HUES48 (cell line): ENCODE measurements at regions not wholly inside any gene's neighbourhood (a gene's known extent, or its start where the extent isn't known, plus 50 kb on each side); places are given as distances from the start of the nearest gene placed in this dataset.

Experiments used
- H3K27ac ChIP-seq: one replicate; pipeline ENCODE4 v1.7.0; 2013; ENCODE audit warnings: low read depth, low read length, inconsistent platforms
- H3K27me3 ChIP-seq: 2 replicates; pipeline ENCODE4 v1.6.1; 2013; ENCODE audit warnings: mild to moderate bottlenecking, low read length; ENCODE audit not compliant: control insufficient read depth, insufficient read depth
- H3K36me3 ChIP-seq: 2 replicates; pipeline ENCODE4 v1.6.1; 2013; ENCODE audit warnings: low read length; ENCODE audit not compliant: control insufficient read depth, insufficient read depth
- H3K4me1 ChIP-seq: 2 replicates; pipeline ENCODE4 v1.6.1; 2013; ENCODE audit warnings: mild to moderate bottlenecking, low read length; ENCODE audit not compliant: control insufficient read depth, insufficient read depth
- H3K4me3 ChIP-seq: 2 replicates; pipeline ENCODE4 v1.5.1; 2013; ENCODE audit warnings: mild to moderate bottlenecking, low read depth, low read length
- H3K9ac ChIP-seq: 2 replicates; pipeline ENCODE4 v1.6.1; 2013; ENCODE audit warnings: mild to moderate bottlenecking, low read depth, low read length, moderate library complexity
- H3K9me3 ChIP-seq: 2 replicates; pipeline ENCODE4 v1.6.1; 2013; ENCODE audit warnings: low read length; ENCODE audit not compliant: control insufficient read depth, insufficient read depth

GRCh38 chr20:60228255-60228654 is 270.0 kb downstream of the CDH26 start:
- Histone ChIP-seq H3K4me3 (no peak overlapping the region), H3K9ac (no peak overlapping the region), H3K27ac (no peak overlapping the region), H3K4me1 (no peaks in the 10 kb centered on the region), H3K9me3 (peaks cover 14% of the 10 kb centered on the region; the same call in 1 of the 2 replicates), H3K36me3 (no peaks in the 10 kb centered on the region), H3K27me3 (no peaks in the 10 kb centered on the region)

GRCh38 chr20:60232380-60232779 is 274.2 kb downstream of the CDH26 start:
- H3K4me1 ChIP-seq, result no peaks in the 10 kb centered on the region
- H3K36me3 ChIP-seq, result no peaks in the 10 kb centered on the region
- H3K4me3 ChIP-seq, result no peak overlapping the region
- H3K27me3 ChIP-seq, result no peaks in the 10 kb centered on the region; the same call in 1 of the 2 replicates
- no peak overlapping the region for H3K9ac ChIP-seq
- H3K27ac ChIP-seq, result no peak overlapping the region
- H3K9me3 ChIP-seq, result peaks cover 12% of the 10 kb centered on the region; the same call in 1 of the 2 replicates

- H3K9ac ChIP-seq, result no peak overlapping the region
- no peaks in the 10 kb centered on the region for H3K36me3 ChIP-seq
- H3K27me3 ChIP-seq, result no peaks in the 10 kb centered on the region; the same call in 1 of the 2 replicates
- no peak overlapping the region for H3K4me3 ChIP-seq
- H3K27ac ChIP-seq, result no peak overlapping the region
- H3K4me1 ChIP-seq, result no peaks in the 10 kb centered on the region
- H3K9me3 ChIP-seq, result peaks cover 6% of the 10 kb centered on the region; the same call in 1 of the 2 replicates
Measured at GRCh38 chr20:60233018-60233630, 274.9 kb downstream of the CDH26 start.

DNA sequence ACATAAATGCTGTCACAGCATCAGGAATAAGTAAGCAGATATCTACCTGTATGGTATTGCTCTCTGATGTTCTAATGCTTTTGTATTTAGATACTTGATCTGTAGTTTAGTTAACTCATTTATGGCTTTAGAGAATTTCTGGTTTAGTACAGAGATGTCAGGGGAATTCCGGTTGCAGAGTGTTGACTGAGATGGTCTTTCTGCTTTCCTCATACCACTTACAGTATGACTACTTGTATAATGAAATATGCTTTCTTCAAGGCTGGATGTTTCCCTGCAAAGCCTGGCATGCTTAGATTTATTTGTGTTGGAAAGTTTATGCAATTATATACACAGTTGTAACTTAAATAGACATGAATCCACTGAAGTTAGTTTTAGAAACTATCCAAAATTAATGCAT is 278.4 kb downstream of the CDH26 start:
- H3K4me3 ChIP-seq, result no peak overlapping the region
- H3K4me1 ChIP-seq, result no peaks in the 10 kb centered on the region
- H3K27ac ChIP-seq, result no peak overlapping the region
- no peaks in the 10 kb centered on the region for H3K36me3 ChIP-seq
- H3K27me3 ChIP-seq, result no peaks in the 10 kb centered on the region; the same call in 1 of the 2 replicates
- no peaks in the 10 kb centered on the region for H3K9me3 ChIP-seq
- H3K9ac ChIP-seq, result no peak overlapping the region

DNA sequence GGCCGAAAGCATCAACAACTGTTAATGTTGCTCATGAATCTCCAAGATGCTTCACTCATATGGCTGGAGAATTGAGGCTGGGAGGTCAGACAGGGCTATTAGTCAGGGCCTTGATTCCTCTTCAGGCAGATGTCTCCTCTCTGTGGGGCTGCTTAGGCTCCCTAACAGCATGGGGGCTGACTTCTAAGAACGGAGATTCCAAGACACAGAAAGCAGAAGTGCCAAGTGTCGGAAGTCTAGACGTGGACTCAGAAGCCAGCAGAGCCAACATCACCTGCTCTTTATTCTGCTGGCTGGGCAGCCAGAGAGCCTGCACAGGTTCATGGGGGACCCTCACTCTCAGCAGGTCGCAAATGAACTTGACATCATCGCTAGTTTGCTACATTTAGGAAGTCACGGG is 279.8 kb downstream of the CDH26 start:
- H3K27ac ChIP-seq, result no peak overlapping the region
- H3K9me3 ChIP-seq, result no peaks in the 10 kb centered on the region
- no peak overlapping the region for H3K9ac ChIP-seq
- no peaks in the 10 kb centered on the region; the same call in 1 of the 2 replicates for H3K27me3 ChIP-seq
- H3K36me3 ChIP-seq, result no peaks in the 10 kb centered on the region
- H3K4me3 ChIP-seq, result no peak overlapping the region
- H3K4me1 ChIP-seq, result no peaks in the 10 kb centered on the region

DNA sequence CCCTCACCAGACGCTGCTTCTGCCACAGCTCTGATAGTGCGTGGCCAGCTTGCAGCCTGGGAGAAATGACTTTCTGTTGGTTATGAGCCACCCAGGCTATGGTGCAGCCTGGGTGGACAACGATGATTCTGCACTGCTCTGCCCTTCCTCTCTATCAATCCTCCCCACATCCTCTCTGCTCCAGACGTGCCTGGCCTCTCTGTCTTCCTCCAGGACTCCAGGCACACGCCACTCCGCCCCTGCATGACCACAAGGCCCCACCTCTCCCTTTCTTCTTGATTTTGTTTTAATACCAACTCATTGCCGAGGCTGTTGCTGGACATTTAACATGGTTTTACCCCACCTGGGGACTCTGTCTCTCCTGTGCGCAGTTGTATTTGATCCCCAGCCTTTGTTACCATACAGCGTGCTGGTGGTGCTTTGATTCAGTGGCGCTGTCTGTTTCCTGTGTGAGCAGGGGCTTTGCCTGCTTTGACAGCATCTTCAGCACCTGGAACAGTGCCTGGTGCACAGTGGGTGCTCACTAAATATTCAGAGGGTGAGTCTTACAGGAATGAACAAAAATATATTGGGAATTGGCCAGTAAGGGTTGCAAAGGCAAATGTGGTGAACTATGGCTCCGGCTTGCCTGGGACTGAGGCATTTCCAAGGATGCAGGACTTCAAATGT is 280.9 kb downstream of the CDH26 start:
- Histone ChIP-seq H3K9ac (no peak overlapping the region), H3K9me3 (no peaks in the 10 kb centered on the region), H3K4me3 (no peak overlapping the region), H3K36me3 (no peaks in the 10 kb centered on the region), H3K4me1 (no peaks in the 10 kb centered on the region), H3K27me3 (no peaks in the 10 kb centered on the region; the same call in 1 of the 2 replicates), H3K27ac (no peak overlapping the region)

DNA sequence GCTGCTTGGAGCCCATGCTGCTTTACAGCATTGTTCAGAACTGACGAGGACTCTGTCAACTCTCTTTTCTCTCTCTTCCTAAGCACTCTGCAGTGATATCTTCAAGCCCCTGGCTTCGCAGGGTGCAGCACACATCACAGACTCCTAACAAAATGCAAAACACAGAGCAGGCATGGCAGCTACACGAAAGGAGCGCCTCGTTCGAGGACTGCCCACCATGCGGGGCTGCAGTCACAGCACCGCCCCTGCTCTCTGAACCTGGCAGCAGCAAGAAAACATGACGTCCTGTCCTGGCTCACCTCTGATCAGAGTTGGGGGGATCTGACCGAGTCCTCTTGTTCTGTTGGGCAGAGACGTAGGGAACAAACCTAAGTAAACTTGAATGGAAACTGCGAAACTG is 281.7 kb downstream of the CDH26 start:
- H3K9me3 ChIP-seq, result no peaks in the 10 kb centered on the region
- no peaks in the 10 kb centered on the region for H3K36me3 ChIP-seq
- no peak overlapping the region for H3K9ac ChIP-seq
- H3K27me3 ChIP-seq, result no peaks in the 10 kb centered on the region; the same call in 1 of the 2 replicates
- no peak overlapping the region for H3K27ac ChIP-seq
- no peak overlapping the region for H3K4me3 ChIP-seq
- H3K4me1 ChIP-seq, result no peaks in the 10 kb centered on the region

- Histone ChIP-seq H3K9ac (no peak overlapping the region), H3K27ac (no peak overlapping the region), H3K4me3 (no peak overlapping the region), H3K4me1 (no peaks in the 10 kb centered on the region), H3K36me3 (no peaks in the 10 kb centered on the region), H3K27me3 (no peaks in the 10 kb centered on the region; the same call in 1 of the 2 replicates), H3K9me3 (no peaks in the 10 kb centered on the region)
Measured at GRCh38 chr20:60240415-60240814, 282.2 kb downstream of the CDH26 start.

DNA sequence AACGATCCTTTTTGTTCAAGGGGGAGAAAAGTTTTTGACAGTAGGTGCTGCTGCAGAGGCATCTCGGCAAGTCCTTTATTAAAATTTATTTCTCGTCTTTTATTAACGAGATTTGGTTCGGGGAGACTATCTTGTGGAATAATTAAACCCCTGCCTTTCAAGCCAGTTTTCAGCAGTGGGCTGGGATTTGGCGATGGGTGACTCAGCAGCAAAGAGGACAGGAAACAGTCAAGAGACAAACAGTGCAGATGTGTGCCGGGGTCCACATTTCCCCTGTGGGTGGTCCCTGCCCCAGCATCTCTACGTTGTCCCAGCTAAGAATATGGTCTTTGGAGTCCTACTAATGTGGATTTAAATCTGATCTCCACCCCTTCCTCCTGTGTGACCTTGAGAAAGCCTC is 282.8 kb downstream of the CDH26 start:
- H3K27ac ChIP-seq, result no peak overlapping the region
- H3K9ac ChIP-seq, result no peak overlapping the region
- no peak overlapping the region for H3K4me3 ChIP-seq
- H3K4me1 ChIP-seq, result no peaks in the 10 kb centered on the region
- H3K36me3 ChIP-seq, result no peaks in the 10 kb centered on the region
- H3K27me3 ChIP-seq, result no peaks in the 10 kb centered on the region
- H3K9me3 ChIP-seq, result no peaks in the 10 kb centered on the region

- Histone ChIP-seq H3K4me1 (no peaks in the 10 kb centered on the region), H3K9me3 (no peaks in the 10 kb centered on the region), H3K4me3 (no peak overlapping the region), H3K27me3 (no peaks in the 10 kb centered on the region), H3K9ac (no peak overlapping the region), H3K36me3 (no peaks in the 10 kb centered on the region), H3K27ac (no peak overlapping the region)
Measured at GRCh38 chr20:60242836-60243505, 284.7 kb downstream of the CDH26 start.
